HG02642 (cell line): ENCODE measurements at regions not wholly inside any gene's neighbourhood (a gene's known extent, or its start where the extent isn't known, plus 50 kb on each side); places are given as distances from the start of the nearest gene placed in this dataset.
A peak's percentile ranks its signal among the peaks of the same experiment; 100 is the strongest.

Source experiments
- ATAC-seq: cut with Tn5 transposase; IDR thresholded peaks from one replicate; pipeline ENCODE4 v1.9.1; 2021; ENCODE audit warnings: mild to moderate bottlenecking; ENCODE audit not compliant: unreplicated experiment, poor library complexity

GRCh38 chr16:76157629-76158028 is 119.6 kb upstream of the CNTNAP4 start:
- ATAC-seq: no peak

GRCh38 chr16:76162046-76162445 is 115.2 kb upstream of the CNTNAP4 start:
- ATAC-seq: no peak

GRCh38 chr16:76164970-76165558 is 112.1 kb upstream of the CNTNAP4 start:
- ATAC-seq: peak; percentile 74

GRCh38 chr16:76175718-76176117 is 101.5 kb upstream of the CNTNAP4 start:
- peak; percentile 26 for ATAC-seq

GRCh38 chr16:76176153-76176552 is 101.0 kb upstream of the CNTNAP4 start:
- ATAC-seq: peak; percentile 85

- ATAC-seq: no peak
Observed at GRCh38 chr16:76176616-76177015, 100.6 kb upstream of the CNTNAP4 start.

GRCh38 chr16:76182041-76182635 is 95.1 kb upstream of the CNTNAP4 start:
- no peak for ATAC-seq

- ATAC-seq: no peak
Observed at GRCh38 chr16:76183647-76184046, 93.6 kb upstream of the CNTNAP4 start.

GRCh38 chr16:76190057-76190456 is 87.1 kb upstream of the CNTNAP4 start:
- no peak for ATAC-seq

GRCh38 chr16:76190480-76190879 is 86.7 kb upstream of the CNTNAP4 start:
- no peak for ATAC-seq

- ATAC-seq: no peak
Observed at GRCh38 chr16:76193906-76194615, 83.1 kb upstream of the CNTNAP4 start.

GRCh38 chr16:76194616-76195015 is 82.6 kb upstream of the CNTNAP4 start:
- no peak for ATAC-seq

- ATAC-seq: no peak
Observed at GRCh38 chr16:76195056-76195455, 82.1 kb upstream of the CNTNAP4 start.

GRCh38 chr16:76195648-76196047 is 81.6 kb upstream of the CNTNAP4 start:
- ATAC-seq: no peak

GRCh38 chr16:76197900-76198299 is 79.3 kb upstream of the CNTNAP4 start:
- ATAC-seq: no peak

- ATAC-seq: no peak
Observed at GRCh38 chr16:76199681-76200220, 77.5 kb upstream of the CNTNAP4 start.

GRCh38 chr16:76201385-76201784 is 75.8 kb upstream of the CNTNAP4 start:
- ATAC-seq: no peak

GRCh38 chr16:76204249-76204648 is 73.0 kb upstream of the CNTNAP4 start:
- ATAC-seq: no peak

- ATAC-seq: no peak
Observed at GRCh38 chr16:76207270-76207669, 69.9 kb upstream of the CNTNAP4 start.

GRCh38 chr16:76210157-76210556 is 67.0 kb upstream of the CNTNAP4 start:
- no peak for ATAC-seq

GRCh38 chr16:76213860-76214259 is 63.3 kb upstream of the CNTNAP4 start:
- ATAC-seq: no peak
